ENCODE measurements at regions not wholly inside any gene's neighbourhood (a gene's known extent, or its start where the extent isn't known, plus 50 kb on each side); places are given as distances from the start of the nearest gene placed in this dataset.

- TF ChIP-seq CTCF (IDR thresholded peaks at IDR 0.05), result no peak
- no peak for TF ChIP-seq POLR2A (IDR thresholded peaks at IDR 0.05)
These were observed 101.7 kb upstream of the FGGY start for GRCh38 chr1:59195151-59195550.
